ENCODE measurements at regions not wholly inside any gene's neighbourhood (a gene's known extent, or its start where the extent isn't known, plus 50 kb on each side); places are given as distances from the start of the nearest gene placed in this dataset.

- Histone ChIP-seq H3K79me2 (ENCODE audit: control insufficient read depth, insufficient read depth, low read length) (no peaks in the 10 kb centered on the region), H3K27me3 (ENCODE audit: control insufficient read depth, extremely low read depth, insufficient read depth, low read length) (no peaks in the 10 kb centered on the region), H4K20me1 (ENCODE audit: control insufficient read depth, extremely low read depth, insufficient read depth, low read length) (no peaks in the 10 kb centered on the region), H3K9ac (ENCODE audit: control insufficient read depth, extremely low read depth, insufficient read depth, low read length) (no peak overlapping the region), H3K4me1 (ENCODE audit: control insufficient read depth, extremely low read depth, insufficient read depth, low read length) (peaks cover 24% of the 10 kb centered on the region), H3K27ac (ENCODE audit: control insufficient read depth, insufficient read depth, low read length) (no peak overlapping the region), H3K9me3 (ENCODE audit: control insufficient read depth, low read depth, low read length) (no peaks in the 10 kb centered on the region), H3K4me3 (ENCODE audit: control insufficient read depth in 2 of 3, extremely low read depth in 1 of 3, insufficient read depth in 2 of 3, low read depth in 1 of 3, low read length in 3 of 3) (no peak overlapping the region), H3K4me2 (ENCODE audit: control insufficient read depth, extremely low read depth, insufficient read depth, low read depth, low read length) (no peak overlapping the region), H2AFZ (ENCODE audit: control insufficient read depth, low read length) (no peak overlapping the region), H3K9me1 (ENCODE audit: control insufficient read depth, extremely low read depth, insufficient read depth, low read length) (peaks cover 2% of the 10 kb centered on the region), H3K36me3 (ENCODE audit: control insufficient read depth in 2 of 2, extremely low read depth in 1 of 2, insufficient read depth in 2 of 2, low read length in 2 of 2) (no peaks in the 10 kb centered on the region)
- DNase-seq (ENCODE audit: low read depth, low spot score) (no peak), FAIRE-seq (no peak)
- dilution Hi-C loops (cut with MboI; ENCODE audit: extremely low pct_ligation_motif_present, low sequenced_read_pairs): no loop called here
- TF ChIP-seq CTCF (optimal IDR thresholded peaks at IDR 0.05 in 1 of 3, IDR thresholded peaks at IDR 0.05 in 1 of 3, conservative IDR thresholded peaks at IDR 0.05 in 1 of 3; ENCODE audit: extremely low read depth in 1 of 3, insufficient read depth in 2 of 3, low read length in 3 of 3) (no peak), EZH2 (IDR thresholded peaks at IDR 0.05; ENCODE audit: low read length) (no peak)
These were observed 67.9 kb upstream of the AMZ2 start for GRCh38 chr17:68179926-68180285.

- Histone ChIP-seq H3K9ac (ENCODE audit: control insufficient read depth, extremely low read depth, insufficient read depth, low read length) (no peak overlapping the region), H3K9me1 (ENCODE audit: control insufficient read depth, extremely low read depth, insufficient read depth, low read length) (no peaks in the 10 kb centered on the region), H3K27me3 (ENCODE audit: control insufficient read depth, extremely low read depth, insufficient read depth, low read length) (no peaks in the 10 kb centered on the region), H3K4me3 (ENCODE audit: control insufficient read depth in 2 of 3, extremely low read depth in 1 of 3, insufficient read depth in 2 of 3, low read depth in 1 of 3, low read length in 3 of 3) (no peak overlapping the region), H3K79me2 (ENCODE audit: control insufficient read depth, insufficient read depth, low read length) (no peaks in the 10 kb centered on the region), H3K9me3 (ENCODE audit: control insufficient read depth, low read depth, low read length) (no peaks in the 10 kb centered on the region), H4K20me1 (ENCODE audit: control insufficient read depth, extremely low read depth, insufficient read depth, low read length) (no peaks in the 10 kb centered on the region), H3K4me1 (ENCODE audit: control insufficient read depth, extremely low read depth, insufficient read depth, low read length) (peaks cover 27% of the 10 kb centered on the region), H3K36me3 (ENCODE audit: control insufficient read depth in 2 of 2, extremely low read depth in 1 of 2, insufficient read depth in 2 of 2, low read length in 2 of 2) (no peaks in the 10 kb centered on the region), H2AFZ (ENCODE audit: control insufficient read depth, low read length) (no peak overlapping the region), H3K4me2 (ENCODE audit: control insufficient read depth, extremely low read depth, insufficient read depth, low read depth, low read length) (no peak overlapping the region), H3K27ac (ENCODE audit: control insufficient read depth, insufficient read depth, low read length) (no peak overlapping the region)
- no peak for TF ChIP-seq EZH2 (IDR thresholded peaks at IDR 0.05; ENCODE audit: low read length)
- no peak for FAIRE-seq
- dilution Hi-C loops (cut with MboI; ENCODE audit: extremely low pct_ligation_motif_present, low sequenced_read_pairs): no loop called here
- DNase-seq (ENCODE audit: low read depth, low spot score): no peak
These were observed 65.9 kb upstream of the AMZ2 start for GRCh38 chr17:68182011-68182306.

GRCh38 chr17:68182940-68183551 is 64.8 kb upstream of the AMZ2 start:
- no peaks in the 10 kb centered on the region for H3K79me2 ChIP-seq (ENCODE audit: control insufficient read depth, insufficient read depth, low read length)
- dilution Hi-C loops (cut with MboI; ENCODE audit: extremely low pct_ligation_motif_present, low sequenced_read_pairs): no loop called here
- no peaks in the 10 kb centered on the region for H3K27me3 ChIP-seq (ENCODE audit: control insufficient read depth, extremely low read depth, insufficient read depth, low read length)
- H4K20me1 ChIP-seq (ENCODE audit: control insufficient read depth, extremely low read depth, insufficient read depth, low read length): no peaks in the 10 kb centered on the region
- H3K4me3 ChIP-seq (ENCODE audit: control insufficient read depth in 2 of 3, extremely low read depth in 1 of 3, insufficient read depth in 2 of 3, low read depth in 1 of 3, low read length in 3 of 3): no peak overlapping the region
- H3K9me3 ChIP-seq (ENCODE audit: control insufficient read depth, low read depth, low read length): no peaks in the 10 kb centered on the region
- TF ChIP-seq EZH2 (IDR thresholded peaks at IDR 0.05; ENCODE audit: low read length) (no peak), CTCF (optimal IDR thresholded peaks at IDR 0.05 in 1 of 3, IDR thresholded peaks at IDR 0.05 in 1 of 3, conservative IDR thresholded peaks at IDR 0.05 in 1 of 3; ENCODE audit: extremely low read depth in 1 of 3, insufficient read depth in 2 of 3, low read length in 3 of 3) (no peak)
- H3K9ac ChIP-seq (ENCODE audit: control insufficient read depth, extremely low read depth, insufficient read depth, low read length): no peak overlapping the region
- peak; percentile 77 for FAIRE-seq
- H2AFZ ChIP-seq (ENCODE audit: control insufficient read depth, low read length): peak overlapping the region; percentile 45
- H3K36me3 ChIP-seq (ENCODE audit: control insufficient read depth in 2 of 2, extremely low read depth in 1 of 2, insufficient read depth in 2 of 2, low read length in 2 of 2): no peaks in the 10 kb centered on the region
- peaks cover 27% of the 10 kb centered on the region for H3K4me1 ChIP-seq (ENCODE audit: control insufficient read depth, extremely low read depth, insufficient read depth, low read length)
- H3K9me1 ChIP-seq (ENCODE audit: control insufficient read depth, extremely low read depth, insufficient read depth, low read length): no peaks in the 10 kb centered on the region
- peak; percentile 45 for DNase-seq (ENCODE audit: low read depth, low spot score)
- H3K27ac ChIP-seq (ENCODE audit: control insufficient read depth, insufficient read depth, low read length): peak overlapping the region; percentile 10
- peak overlapping the region; percentile 14 for H3K4me2 ChIP-seq (ENCODE audit: control insufficient read depth, extremely low read depth, insufficient read depth, low read depth, low read length)

Data from keratinocyte (primary cell).